ENCODE measurements at regions not wholly inside any gene's neighbourhood (a gene's known extent, or its start where the extent isn't known, plus 50 kb on each side); places are given as distances from the start of the nearest gene placed in this dataset.

DNA sequence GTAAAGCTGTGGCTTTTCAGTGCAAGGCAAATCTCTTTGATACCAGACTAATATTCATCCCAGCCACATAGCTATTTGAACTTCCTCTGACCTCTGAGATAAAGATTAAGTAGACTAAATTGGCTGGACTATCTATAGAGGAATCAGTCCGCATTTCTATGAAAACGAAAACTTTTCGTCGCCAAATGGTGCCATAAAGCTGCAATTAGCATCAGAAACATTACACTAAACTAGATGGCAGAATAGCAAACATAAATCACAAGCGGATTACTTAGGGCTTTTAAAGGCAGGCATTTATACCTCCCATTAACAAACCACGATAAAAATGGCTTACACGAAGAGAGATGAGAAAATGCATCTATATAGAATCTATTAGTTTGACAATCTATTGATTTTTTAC is 1009.7 kb upstream of the CDH6 start:
- Mint-ChIP-seq H3K27me3 (ENCODE audit: insufficient read depth, low read depth, poor library complexity) (no peaks in the 10 kb centered on the region), H3K9me3 (no peaks in the 10 kb centered on the region), H3K27ac (no peak overlapping the region), H3K4me1 (no peaks in the 10 kb centered on the region), H3K4me3 (no peak overlapping the region), H3K36me3 (ENCODE audit: low read depth) (no peaks in the 10 kb centered on the region)
- no peaks in the 10 kb centered on the region for H3K36me3 ChIP-seq (ENCODE audit: insufficient read depth)
- H3K4me1 ChIP-seq (ENCODE audit: insufficient read depth), result no peaks in the 10 kb centered on the region
- no peaks in the 10 kb centered on the region for H3F3A ChIP-seq (replicated peaks; ENCODE audit: low read depth)
- H2AFZ ChIP-seq, result no peak overlapping the region
- no peaks in the 10 kb centered on the region for H4K20me1 ChIP-seq (replicated peaks; ENCODE audit: insufficient read depth)
- DNase-seq (ENCODE audit: low spot score), result no peak
- no peak overlapping the region for H3K4me2 ChIP-seq
- H3K27me3 ChIP-seq (ENCODE audit: insufficient read depth), result no peaks in the 10 kb centered on the region
- ATAC-seq, result no peak
- H3K27ac ChIP-seq (ENCODE audit: low read depth), result no peak overlapping the region
- no peaks in the 10 kb centered on the region for H3K79me2 ChIP-seq (replicated peaks; ENCODE audit: insufficient read depth)
- no peak overlapping the region for H3K4me3 ChIP-seq
- no peak for TF ChIP-seq EZH2phosphoT487 (IDR thresholded peaks at IDR 0.05; ENCODE audit: unreplicated experiment)
- no peaks in the 10 kb centered on the region for H3K9me2 ChIP-seq (ENCODE audit: insufficient read depth)

DNA sequence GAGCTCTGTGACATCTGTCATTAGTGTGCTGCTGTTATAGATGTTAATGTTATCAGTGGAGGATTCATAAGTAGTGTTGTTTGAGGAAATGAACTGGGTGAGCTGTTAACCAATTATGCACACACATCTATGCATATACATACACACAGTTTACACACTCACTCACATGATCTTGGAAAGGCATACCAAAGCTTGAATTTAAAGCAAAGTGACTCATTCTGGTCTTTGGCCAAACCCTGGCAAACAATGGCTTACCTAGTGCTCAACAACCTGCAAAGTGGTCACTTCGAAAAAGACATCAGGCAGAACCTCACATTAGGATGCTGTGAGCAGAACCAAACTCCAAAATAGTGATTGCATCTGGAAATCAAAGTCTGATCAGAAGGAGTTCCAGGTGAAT is 1037.3 kb upstream of the CDH6 start:
- Histone ChIP-seq H3K4me2 (no peak overlapping the region), H3K27me3 (ENCODE audit: insufficient read depth) (no peaks in the 10 kb centered on the region), H3K36me3 (ENCODE audit: insufficient read depth) (no peaks in the 10 kb centered on the region), H4K20me1 (replicated peaks; ENCODE audit: insufficient read depth) (no peaks in the 10 kb centered on the region), H3K4me3 (no peak overlapping the region), H3K9me2 (ENCODE audit: insufficient read depth) (no peaks in the 10 kb centered on the region), H2AFZ (no peak overlapping the region), H3K79me2 (replicated peaks; ENCODE audit: insufficient read depth) (no peaks in the 10 kb centered on the region), H3K27ac (ENCODE audit: low read depth) (no peak overlapping the region), H3K4me1 (ENCODE audit: insufficient read depth) (peaks cover 11% of the 10 kb centered on the region), H3F3A (replicated peaks; ENCODE audit: low read depth) (no peaks in the 10 kb centered on the region)
- peaks cover 7% of the 10 kb centered on the region; the same call in 2 of the 3 replicates for H3K36me3 Mint-ChIP-seq (ENCODE audit: low read depth)
- ATAC-seq (no peak), DNase-seq (ENCODE audit: low spot score) (no peak)
- H3K27ac Mint-ChIP-seq, result no peak overlapping the region
- peaks cover 8% of the 10 kb centered on the region; the same call in 2 of the 3 replicates for H3K4me1 Mint-ChIP-seq
- H3K4me3 Mint-ChIP-seq, result no peak overlapping the region
- peaks cover 9% of the 10 kb centered on the region for H3K9me3 Mint-ChIP-seq
- no peaks in the 10 kb centered on the region for H3K27me3 Mint-ChIP-seq (ENCODE audit: insufficient read depth, low read depth, poor library complexity)
- TF ChIP-seq EZH2phosphoT487 (IDR thresholded peaks at IDR 0.05; ENCODE audit: unreplicated experiment), result no peak
- TF ChIP-seq, protein P1, sequence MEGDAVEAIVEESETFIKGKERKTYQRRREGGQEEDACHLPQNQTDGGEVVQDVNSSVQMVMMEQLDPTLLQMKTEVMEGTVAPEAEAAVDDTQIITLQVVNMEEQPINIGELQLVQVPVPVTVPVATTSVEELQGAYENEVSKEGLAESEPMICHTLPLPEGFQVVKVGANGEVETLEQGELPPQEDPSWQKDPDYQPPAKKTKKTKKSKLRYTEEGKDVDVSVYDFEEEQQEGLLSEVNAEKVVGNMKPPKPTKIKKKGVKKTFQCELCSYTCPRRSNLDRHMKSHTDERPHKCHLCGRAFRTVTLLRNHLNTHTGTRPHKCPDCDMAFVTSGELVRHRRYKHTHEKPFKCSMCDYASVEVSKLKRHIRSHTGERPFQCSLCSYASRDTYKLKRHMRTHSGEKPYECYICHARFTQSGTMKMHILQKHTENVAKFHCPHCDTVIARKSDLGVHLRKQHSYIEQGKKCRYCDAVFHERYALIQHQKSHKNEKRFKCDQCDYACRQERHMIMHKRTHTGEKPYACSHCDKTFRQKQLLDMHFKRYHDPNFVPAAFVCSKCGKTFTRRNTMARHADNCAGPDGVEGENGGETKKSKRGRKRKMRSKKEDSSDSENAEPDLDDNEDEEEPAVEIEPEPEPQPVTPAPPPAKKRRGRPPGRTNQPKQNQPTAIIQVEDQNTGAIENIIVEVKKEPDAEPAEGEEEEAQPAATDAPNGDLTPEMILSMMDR (conservative IDR thresholded peaks at IDR 0.05; ENCODE audit: low read depth in 2 of 2), result no peak
- no peak for TF ChIP-seq NANOG (IDR thresholded peaks at IDR 0.05; ENCODE audit: borderline replicate concordance)
- TF ChIP-seq, protein P2, sequence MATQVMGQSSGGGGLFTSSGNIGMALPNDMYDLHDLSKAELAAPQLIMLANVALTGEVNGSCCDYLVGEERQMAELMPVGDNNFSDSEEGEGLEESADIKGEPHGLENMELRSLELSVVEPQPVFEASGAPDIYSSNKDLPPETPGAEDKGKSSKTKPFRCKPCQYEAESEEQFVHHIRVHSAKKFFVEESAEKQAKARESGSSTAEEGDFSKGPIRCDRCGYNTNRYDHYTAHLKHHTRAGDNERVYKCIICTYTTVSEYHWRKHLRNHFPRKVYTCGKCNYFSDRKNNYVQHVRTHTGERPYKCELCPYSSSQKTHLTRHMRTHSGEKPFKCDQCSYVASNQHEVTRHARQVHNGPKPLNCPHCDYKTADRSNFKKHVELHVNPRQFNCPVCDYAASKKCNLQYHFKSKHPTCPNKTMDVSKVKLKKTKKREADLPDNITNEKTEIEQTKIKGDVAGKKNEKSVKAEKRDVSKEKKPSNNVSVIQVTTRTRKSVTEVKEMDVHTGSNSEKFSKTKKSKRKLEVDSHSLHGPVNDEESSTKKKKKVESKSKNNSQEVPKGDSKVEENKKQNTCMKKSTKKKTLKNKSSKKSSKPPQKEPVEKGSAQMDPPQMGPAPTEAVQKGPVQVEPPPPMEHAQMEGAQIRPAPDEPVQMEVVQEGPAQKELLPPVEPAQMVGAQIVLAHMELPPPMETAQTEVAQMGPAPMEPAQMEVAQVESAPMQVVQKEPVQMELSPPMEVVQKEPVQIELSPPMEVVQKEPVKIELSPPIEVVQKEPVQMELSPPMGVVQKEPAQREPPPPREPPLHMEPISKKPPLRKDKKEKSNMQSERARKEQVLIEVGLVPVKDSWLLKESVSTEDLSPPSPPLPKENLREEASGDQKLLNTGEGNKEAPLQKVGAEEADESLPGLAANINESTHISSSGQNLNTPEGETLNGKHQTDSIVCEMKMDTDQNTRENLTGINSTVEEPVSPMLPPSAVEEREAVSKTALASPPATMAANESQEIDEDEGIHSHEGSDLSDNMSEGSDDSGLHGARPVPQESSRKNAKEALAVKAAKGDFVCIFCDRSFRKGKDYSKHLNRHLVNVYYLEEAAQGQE (IDR thresholded peaks at IDR 0.05; ENCODE audit: unreplicated experiment), result no peak
- TF ChIP-seq ZNF114 (CRISPR knock-in tag; IDR thresholded peaks at IDR 0.05), result no peak
- no peak for TF ChIP-seq ZNF331 (CRISPR knock-in tag; IDR thresholded peaks at IDR 0.05; ENCODE audit: low read depth)
- no peak for TF ChIP-seq JUNB (IDR thresholded peaks at IDR 0.05; ENCODE audit: unreplicated experiment)
- TF ChIP-seq STAT1 (IDR thresholded peaks at IDR 0.05; ENCODE audit: unreplicated experiment), result no peak
- TF ChIP-seq EZH2 (IDR thresholded peaks at IDR 0.05; ENCODE audit: low read depth, unreplicated experiment), result no peak
- TF ChIP-seq, protein P3, sequence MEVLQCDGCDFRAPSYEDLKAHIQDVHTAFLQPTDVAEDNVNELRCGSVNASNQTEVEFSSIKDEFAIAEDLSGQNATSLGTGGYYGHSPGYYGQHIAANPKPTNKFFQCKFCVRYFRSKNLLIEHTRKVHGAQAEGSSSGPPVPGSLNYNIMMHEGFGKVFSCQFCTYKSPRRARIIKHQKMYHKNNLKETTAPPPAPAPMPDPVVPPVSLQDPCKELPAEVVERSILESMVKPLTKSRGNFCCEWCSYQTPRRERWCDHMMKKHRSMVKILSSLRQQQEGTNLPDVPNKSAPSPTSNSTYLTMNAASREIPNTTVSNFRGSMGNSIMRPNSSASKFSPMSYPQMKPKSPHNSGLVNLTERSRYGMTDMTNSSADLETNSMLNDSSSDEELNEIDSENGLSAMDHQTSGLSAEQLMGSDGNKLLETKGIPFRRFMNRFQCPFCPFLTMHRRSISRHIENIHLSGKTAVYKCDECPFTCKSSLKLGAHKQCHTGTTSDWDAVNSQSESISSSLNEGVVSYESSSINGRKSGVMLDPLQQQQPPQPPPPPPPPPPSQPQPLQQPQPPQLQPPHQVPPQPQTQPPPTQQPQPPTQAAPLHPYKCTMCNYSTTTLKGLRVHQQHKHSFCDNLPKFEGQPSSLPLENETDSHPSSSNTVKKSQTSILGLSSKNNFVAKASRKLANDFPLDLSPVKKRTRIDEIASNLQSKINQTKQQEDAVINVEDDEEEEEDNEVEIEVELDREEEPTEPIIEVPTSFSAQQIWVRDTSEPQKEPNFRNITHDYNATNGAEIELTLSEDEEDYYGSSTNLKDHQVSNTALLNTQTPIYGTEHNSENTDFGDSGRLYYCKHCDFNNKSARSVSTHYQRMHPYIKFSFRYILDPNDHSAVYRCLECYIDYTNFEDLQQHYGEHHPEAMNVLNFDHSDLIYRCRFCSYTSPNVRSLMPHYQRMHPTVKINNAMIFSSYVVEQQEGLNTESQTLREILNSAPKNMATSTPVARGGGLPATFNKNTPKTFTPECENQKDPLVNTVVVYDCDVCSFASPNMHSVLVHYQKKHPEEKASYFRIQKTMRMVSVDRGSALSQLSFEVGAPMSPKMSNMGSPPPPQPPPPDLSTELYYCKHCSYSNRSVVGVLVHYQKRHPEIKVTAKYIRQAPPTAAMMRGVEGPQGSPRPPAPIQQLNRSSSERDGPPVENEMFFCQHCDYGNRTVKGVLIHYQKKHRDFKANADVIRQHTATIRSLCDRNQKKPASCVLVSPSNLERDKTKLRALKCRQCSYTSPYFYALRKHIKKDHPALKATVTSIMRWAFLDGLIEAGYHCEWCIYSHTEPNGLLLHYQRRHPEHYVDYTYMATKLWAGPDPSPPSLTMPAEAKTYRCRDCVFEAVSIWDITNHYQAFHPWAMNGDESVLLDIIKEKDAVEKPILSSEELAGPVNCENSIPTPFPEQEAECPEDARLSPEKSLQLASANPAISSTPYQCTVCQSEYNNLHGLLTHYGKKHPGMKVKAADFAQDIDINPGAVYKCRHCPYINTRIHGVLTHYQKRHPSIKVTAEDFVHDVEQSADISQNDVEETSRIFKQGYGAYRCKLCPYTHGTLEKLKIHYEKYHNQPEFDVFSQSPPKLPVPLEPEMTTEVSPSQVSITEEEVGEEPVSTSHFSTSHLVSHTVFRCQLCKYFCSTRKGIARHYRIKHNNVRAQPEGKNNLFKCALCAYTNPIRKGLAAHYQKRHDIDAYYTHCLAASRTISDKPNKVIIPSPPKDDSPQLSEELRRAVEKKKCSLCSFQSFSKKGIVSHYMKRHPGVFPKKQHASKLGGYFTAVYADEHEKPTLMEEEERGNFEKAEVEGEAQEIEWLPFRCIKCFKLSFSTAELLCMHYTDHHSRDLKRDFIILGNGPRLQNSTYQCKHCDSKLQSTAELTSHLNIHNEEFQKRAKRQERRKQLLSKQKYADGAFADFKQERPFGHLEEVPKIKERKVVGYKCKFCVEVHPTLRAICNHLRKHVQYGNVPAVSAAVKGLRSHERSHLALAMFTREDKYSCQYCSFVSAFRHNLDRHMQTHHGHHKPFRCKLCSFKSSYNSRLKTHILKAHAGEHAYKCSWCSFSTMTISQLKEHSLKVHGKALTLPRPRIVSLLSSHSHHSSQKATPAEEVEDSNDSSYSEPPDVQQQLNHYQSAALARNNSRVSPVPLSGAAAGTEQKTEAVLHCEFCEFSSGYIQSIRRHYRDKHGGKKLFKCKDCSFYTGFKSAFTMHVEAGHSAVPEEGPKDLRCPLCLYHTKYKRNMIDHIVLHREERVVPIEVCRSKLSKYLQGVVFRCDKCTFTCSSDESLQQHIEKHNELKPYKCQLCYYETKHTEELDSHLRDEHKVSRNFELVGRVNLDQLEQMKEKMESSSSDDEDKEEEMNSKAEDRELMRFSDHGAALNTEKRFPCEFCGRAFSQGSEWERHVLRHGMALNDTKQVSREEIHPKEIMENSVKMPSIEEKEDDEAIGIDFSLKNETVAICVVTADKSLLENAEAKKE (CRISPR knock-in tag; IDR thresholded peaks at IDR 0.05), result no peak

Measured in GM23338 (cell line).